NT2/D1 (cell line): ENCODE measurements at regions not wholly inside any gene's neighbourhood (a gene's known extent, or its start where the extent isn't known, plus 50 kb on each side); places are given as distances from the start of the nearest gene placed in this dataset.

Source experiments
- DNase-seq: peaks from one replicate; pipeline ENCODE4 v3.0.0-alpha.2; 2011; ENCODE audit warnings: low read depth, low spot score
- H3K27me3 ChIP-seq: 2 replicates; pipeline ENCODE4 v1.6.0; 2011; ENCODE audit warnings: mild to moderate bottlenecking; ENCODE audit not compliant: insufficient read length, insufficient read depth
- H3K36me3 ChIP-seq: 2 replicates; pipeline ENCODE4 v1.6.1; 2011; ENCODE audit warnings: mild to moderate bottlenecking, low read length, mixed read lengths; ENCODE audit not compliant: insufficient read depth, insufficient read length
- H3K4me1 ChIP-seq: 2 replicates; pipeline ENCODE4 v1.5.1; 2011; ENCODE audit not compliant: insufficient read depth, insufficient read length
- H3K4me3 ChIP-seq: 2 replicates; pipeline ENCODE4 v1.5.1; 2011; ENCODE audit warnings: low read depth; ENCODE audit not compliant: insufficient read length
- H3K9ac ChIP-seq: 2 replicates; pipeline ENCODE4 v1.6.0; 2011; ENCODE audit warnings: low read depth; ENCODE audit not compliant: insufficient read length
- H3K9me3 ChIP-seq: 2 replicates; pipeline ENCODE4 v1.5.1; 2011; ENCODE audit warnings: mild to moderate bottlenecking, low read length; ENCODE audit not compliant: insufficient read depth
- SUZ12 ChIP-seq: IDR thresholded peaks from 2 replicates; pipeline ENCODE4 v1.6.1; 2011; ENCODE audit not compliant: insufficient read length, insufficient read depth; ENCODE audit errors: extremely low read depth
- YY1 ChIP-seq: IDR thresholded peaks from 2 replicates; pipeline ENCODE4 v1.6.1; 2011; ENCODE audit not compliant: insufficient read length, insufficient read depth
- ZNF274 ChIP-seq: IDR thresholded peaks from 2 replicates; pipeline ENCODE4 v1.6.1; 2011; ENCODE audit warnings: mild to moderate bottlenecking, low read depth, low read length

DNA sequence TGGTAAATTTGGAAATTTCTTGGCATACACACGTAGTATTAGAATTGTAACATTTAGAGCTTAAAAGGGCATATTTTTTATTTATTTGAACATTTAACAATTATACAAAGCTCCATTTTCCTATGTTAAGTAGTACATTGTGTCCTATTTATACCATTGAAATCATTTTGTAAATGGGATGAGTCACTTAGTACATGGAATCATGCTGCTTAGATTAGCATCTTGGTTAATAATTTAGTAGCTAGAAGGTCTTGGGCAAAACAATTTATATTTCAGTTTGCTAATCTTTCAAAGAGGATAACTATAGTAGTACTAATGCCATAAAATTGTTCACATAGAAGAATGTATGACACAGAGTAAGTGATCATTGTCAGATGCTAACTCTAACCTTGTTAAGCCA lies 450.1 kb upstream of the LUZP2 start:
- H3K36me3 ChIP-seq = no peaks in the 10 kb centered on the region
- no peak for TF ChIP-seq SUZ12
- TF ChIP-seq YY1 = no peak
- no peak for TF ChIP-seq ZNF274
- no peak overlapping the region for H3K9ac ChIP-seq
- H3K4me1 ChIP-seq = no peaks in the 10 kb centered on the region
- H3K9me3 ChIP-seq = peaks cover 6% of the 10 kb centered on the region; the same call in 1 of the 2 replicates
- DNase-seq = no peak
- no peak overlapping the region for H3K4me3 ChIP-seq
- H3K27me3 ChIP-seq = no peaks in the 10 kb centered on the region

DNA sequence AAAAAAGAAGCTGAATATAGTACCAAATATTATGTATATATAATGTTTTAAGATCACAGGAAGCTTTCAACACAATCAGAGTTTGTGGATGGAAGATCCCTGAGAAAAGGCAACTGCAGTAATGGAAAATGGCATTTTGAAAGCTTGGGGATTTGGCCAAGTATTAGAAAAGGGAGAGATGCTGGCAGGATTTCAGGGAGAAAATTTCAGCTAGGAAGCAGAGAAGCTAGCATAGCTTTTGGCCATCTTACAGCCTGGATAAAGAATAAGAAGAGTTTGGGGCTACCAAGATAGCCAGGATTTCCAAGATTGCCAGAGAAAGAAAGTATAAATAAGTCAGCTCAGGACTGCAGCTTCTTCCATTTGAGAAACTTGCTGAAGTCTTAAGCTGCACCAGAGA lies 440.8 kb upstream of the LUZP2 start:
- Histone ChIP-seq H3K4me3 (no peak overlapping the region), H3K4me1 (no peaks in the 10 kb centered on the region), H3K27me3 (no peaks in the 10 kb centered on the region), H3K36me3 (no peaks in the 10 kb centered on the region), H3K9ac (no peak overlapping the region), H3K9me3 (no peaks in the 10 kb centered on the region)
- no peak for DNase-seq
- no peak for TF ChIP-seq YY1
- no peak for TF ChIP-seq ZNF274
- no peak for TF ChIP-seq SUZ12

DNA sequence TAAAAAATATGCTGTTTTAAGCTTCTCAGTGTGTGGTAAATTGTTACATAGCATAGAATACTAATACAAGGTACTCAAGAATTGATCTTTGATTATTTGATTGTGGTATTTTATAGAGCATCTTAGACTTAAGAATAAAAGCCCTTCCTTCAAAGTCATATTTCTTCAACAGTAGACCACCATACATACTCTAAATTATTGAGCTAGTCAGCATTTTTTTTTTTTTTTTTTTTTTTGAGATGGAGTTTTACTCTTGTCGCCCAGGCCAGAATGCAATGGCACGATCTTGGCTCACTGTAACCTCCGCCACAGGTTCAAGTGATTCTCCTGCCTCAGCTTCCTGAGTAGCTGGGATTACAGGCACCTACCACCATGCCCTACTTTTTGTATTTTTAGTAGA lies 436.7 kb upstream of the LUZP2 start:
- Histone ChIP-seq H3K4me1 (no peaks in the 10 kb centered on the region), H3K4me3 (no peak overlapping the region), H3K9ac (no peak overlapping the region), H3K27me3 (no peaks in the 10 kb centered on the region), H3K9me3 (no peaks in the 10 kb centered on the region), H3K36me3 (no peaks in the 10 kb centered on the region)
- TF ChIP-seq SUZ12 (no peak), YY1 (no peak), ZNF274 (no peak)
- no peak for DNase-seq

DNA sequence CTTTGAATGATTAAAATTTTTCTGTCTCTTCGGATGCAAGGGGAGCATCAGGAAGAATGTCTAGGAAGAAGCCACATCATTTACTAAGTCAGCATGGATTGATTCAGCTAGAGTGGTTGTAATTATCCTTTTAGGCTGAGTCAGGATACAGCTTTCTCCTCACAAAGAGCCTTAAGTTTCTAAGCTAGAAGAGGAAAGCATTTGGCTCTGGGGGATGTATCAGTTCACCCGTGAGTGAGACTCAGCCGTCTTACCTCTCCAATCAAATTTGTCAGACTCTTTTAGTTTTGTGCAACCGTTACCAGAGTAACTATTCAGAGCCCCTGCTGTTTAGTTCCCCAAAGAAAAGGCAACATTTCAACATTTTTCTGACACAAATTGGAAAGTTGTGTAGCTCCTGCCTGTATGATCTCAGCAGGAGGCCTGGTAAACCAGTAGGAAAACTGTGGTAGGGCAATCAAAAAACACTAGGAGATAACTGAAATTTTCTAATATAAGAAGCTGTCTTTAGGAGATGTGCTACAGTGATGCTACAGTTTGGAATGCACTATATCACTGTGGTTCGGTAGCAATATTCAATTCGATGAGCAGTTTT lies 432.4 kb upstream of the LUZP2 start:
- H3K4me3 ChIP-seq = no peak overlapping the region
- no peaks in the 10 kb centered on the region for H3K36me3 ChIP-seq
- no peaks in the 10 kb centered on the region for H3K4me1 ChIP-seq
- TF ChIP-seq ZNF274 = no peak
- TF ChIP-seq YY1 = no peak
- TF ChIP-seq SUZ12 = no peak
- H3K9ac ChIP-seq = no peak overlapping the region
- H3K27me3 ChIP-seq = no peaks in the 10 kb centered on the region
- no peaks in the 10 kb centered on the region for H3K9me3 ChIP-seq
- no peak for DNase-seq

DNA sequence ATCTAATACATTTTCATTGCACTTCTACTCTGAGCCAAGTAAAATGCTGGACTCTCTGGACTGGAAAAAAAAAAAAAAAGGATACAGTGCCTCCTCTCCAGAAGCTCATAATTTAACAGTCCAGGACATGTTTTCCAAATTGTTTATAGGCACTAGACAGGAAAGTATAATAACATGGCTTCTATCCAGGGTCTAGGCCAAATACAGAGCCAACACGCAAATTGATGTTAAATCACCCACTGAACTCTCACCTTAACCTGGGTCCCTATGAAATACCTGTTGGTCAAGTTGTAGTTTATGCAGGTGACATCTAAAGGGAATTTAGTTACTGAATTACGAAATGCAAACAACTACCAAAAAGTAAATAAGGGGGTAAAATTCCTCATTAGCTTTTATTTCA lies 428.7 kb upstream of the LUZP2 start:
- Histone ChIP-seq H3K4me3 (no peak overlapping the region), H3K9me3 (no peaks in the 10 kb centered on the region), H3K4me1 (no peaks in the 10 kb centered on the region), H3K27me3 (no peaks in the 10 kb centered on the region), H3K9ac (no peak overlapping the region), H3K36me3 (no peaks in the 10 kb centered on the region)
- no peak for DNase-seq
- no peak for TF ChIP-seq ZNF274
- no peak for TF ChIP-seq YY1
- TF ChIP-seq SUZ12 = no peak

DNA sequence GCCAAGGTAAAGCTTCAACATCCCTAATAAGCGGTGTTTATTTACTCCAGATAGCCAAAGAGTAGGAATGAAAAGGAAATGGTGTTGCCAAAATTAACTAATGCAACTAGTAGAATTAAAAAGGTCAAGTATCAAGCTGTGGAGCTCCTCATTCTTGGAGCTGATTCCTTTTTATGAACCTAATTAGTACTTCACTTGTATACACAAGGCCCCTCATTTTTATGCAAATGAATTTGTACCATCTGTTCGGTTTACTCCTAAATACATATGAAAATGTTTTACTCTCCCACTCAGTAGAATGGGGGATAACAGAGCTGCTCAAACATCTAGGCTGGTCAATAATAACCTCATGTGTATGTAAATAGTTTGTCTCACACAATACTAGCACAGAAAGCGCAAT lies 426.4 kb upstream of the LUZP2 start:
- H3K9ac ChIP-seq = no peak overlapping the region
- no peak overlapping the region for H3K4me3 ChIP-seq
- DNase-seq = no peak
- H3K9me3 ChIP-seq = no peaks in the 10 kb centered on the region
- no peaks in the 10 kb centered on the region for H3K27me3 ChIP-seq
- TF ChIP-seq ZNF274 (no peak), YY1 (no peak)
- H3K4me1 ChIP-seq = no peaks in the 10 kb centered on the region
- no peaks in the 10 kb centered on the region for H3K36me3 ChIP-seq

DNA sequence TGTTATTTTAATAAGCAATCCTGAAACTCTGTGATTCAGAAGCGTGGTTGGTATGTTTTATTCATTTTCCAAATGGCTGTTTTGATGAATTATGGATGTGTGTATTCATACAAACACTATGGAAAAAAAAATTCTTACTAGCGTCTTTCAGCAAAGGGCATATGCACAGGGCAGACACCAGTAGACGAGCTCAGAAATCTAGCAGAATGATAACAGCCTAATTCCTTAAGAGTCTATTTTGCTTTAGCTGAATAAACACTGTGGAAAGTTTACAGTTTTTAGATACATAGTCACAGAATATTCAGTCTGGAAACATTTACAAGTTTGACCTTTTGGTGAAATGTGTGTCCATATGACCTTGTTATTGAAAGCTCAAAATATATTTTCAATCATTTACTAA lies 418.8 kb upstream of the LUZP2 start:
- Histone ChIP-seq H3K9ac (no peak overlapping the region), H3K4me3 (no peak overlapping the region), H3K36me3 (no peaks in the 10 kb centered on the region), H3K9me3 (no peaks in the 10 kb centered on the region), H3K27me3 (no peaks in the 10 kb centered on the region), H3K4me1 (no peaks in the 10 kb centered on the region)
- TF ChIP-seq SUZ12 (no peak), ZNF274 (no peak), YY1 (no peak)
- no peak for DNase-seq

DNA sequence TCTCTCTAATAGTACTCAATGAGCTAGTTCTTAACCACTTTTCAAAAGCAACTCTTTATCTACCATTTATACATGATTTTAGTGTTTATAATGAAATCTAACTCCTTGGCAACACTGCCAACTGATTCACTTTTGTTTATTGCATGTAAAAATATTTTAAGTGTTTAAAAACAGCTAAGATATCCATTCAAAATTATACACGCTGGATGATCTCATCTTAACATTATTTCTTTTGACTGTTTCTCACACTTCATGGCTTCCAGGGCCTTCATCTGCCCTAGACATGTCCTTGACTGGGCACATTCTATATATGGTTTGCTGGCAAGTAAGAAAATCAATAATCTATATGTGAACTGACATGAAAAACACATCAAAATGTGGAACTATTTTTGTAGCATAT lies 414.6 kb upstream of the LUZP2 start:
- H3K36me3 ChIP-seq = no peaks in the 10 kb centered on the region
- no peak for DNase-seq
- H3K9ac ChIP-seq = no peak overlapping the region
- no peak overlapping the region for H3K4me3 ChIP-seq
- H3K9me3 ChIP-seq = no peaks in the 10 kb centered on the region
- TF ChIP-seq SUZ12 (no peak), ZNF274 (no peak)
- H3K27me3 ChIP-seq = no peaks in the 10 kb centered on the region
- no peaks in the 10 kb centered on the region for H3K4me1 ChIP-seq
